HT1080 (cell line): ENCODE measurements at regions not wholly inside any gene's neighbourhood (a gene's known extent, or its start where the extent isn't known, plus 50 kb on each side); places are given as distances from the start of the nearest gene placed in this dataset.

ENCODE experiments used
- DNase-seq: peaks from one replicate; pipeline ENCODE4 v3.0.0-alpha.2; 2015; ENCODE audit warnings: low read depth

DNA sequence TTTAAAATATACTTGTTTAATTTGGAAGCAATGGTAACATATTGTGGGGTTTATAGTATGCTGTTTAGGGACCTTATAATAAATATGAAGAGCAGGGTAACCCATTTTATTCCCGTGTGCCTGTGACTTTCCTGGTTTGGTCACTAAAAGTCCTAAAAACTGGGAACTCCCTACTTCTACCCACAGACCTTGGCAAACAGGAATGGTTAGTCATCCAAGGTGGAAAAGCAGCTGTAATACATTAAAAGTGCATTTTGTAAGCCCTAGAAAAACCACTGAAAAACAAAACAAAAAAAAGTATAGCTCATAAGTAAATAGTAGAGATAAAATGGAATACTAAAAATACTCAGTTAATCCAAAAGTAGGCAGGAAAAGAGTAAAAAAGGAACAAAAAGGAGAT is 538.9 kb downstream of the LMO4 start:
- no peak for DNase-seq

DNA sequence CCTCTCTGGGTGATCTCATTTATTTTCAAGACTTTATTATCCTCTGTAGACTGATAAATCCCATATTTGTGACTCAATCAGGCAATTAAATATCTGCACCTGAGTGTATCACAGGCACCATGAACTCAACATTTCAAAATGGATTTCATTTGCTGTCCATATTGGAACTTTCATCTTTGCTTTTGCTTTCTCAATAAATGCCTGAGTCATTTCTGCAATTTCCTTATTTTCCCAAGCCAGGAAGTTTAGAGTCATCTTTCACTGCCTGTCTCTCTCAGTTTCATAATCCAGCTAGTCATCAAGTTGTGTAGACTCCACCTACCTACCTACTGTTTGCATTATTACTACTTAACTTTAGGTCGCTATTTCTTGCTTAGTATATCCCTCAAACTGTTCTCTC is 540.9 kb downstream of the LMO4 start:
- peak; percentile 84 for DNase-seq

DNA sequence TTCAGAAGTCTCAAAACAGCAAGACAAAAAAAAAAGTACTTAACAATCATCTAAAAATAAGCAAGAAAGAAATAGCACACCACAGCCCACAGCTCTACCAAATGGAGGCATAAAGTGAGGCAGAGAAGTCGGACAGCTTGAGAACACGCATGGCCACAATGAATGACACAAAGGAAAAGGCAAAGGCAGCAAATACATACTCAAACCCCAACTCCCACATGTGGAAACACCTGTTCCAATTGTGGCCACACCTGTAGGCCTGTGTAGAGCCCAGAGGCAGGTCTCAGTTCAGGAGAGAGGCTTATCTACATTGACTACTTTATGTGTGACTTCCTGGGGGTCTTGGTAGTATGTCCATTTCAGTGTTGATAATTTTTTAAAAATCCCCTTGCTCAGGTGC is 543.5 kb downstream of the LMO4 start:
- DNase-seq = no peak

- no peak for DNase-seq
Observed at GRCh38 chr1:87872692-87873091, 544.0 kb downstream of the LMO4 start.

GRCh38 chr1:87878873-87879272 is 550.2 kb downstream of the LMO4 start:
- no peak for DNase-seq

DNA sequence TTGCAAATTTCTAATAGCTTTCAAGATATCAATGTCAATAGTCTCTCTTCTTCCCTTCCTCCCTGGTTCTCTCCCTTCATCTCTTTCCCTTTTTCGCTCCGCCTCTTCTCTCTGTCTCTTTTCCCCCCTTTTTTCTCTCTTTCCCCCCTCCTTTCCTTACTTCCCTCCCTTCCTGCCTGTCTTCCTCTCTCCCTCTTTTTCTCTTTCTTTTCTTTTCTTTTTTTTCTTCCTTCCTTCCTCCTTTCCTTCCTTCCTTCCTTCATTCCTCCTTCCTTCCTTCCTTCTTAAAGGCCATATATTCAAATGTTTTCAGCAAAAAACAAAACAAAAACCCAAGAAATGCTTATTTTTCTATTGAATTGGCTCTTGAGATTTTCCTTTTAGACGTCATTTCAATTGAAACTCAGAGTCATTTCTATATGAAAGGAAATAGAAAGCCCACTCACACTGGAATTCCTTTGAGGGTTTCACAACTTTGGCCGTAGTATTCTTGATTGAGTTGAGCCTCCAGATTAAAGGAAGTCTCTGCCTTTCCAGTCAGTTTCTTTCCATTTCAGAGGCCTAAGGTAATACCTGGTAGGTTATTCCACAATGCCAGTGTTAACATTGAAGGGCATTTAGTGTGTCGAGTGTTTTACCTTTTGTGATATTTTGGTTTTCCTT is 551.5 kb downstream of the LMO4 start:
- DNase-seq = no peak

- no peak for DNase-seq
Observed at GRCh38 chr1:87880764-87881163, 552.1 kb downstream of the LMO4 start.

DNA sequence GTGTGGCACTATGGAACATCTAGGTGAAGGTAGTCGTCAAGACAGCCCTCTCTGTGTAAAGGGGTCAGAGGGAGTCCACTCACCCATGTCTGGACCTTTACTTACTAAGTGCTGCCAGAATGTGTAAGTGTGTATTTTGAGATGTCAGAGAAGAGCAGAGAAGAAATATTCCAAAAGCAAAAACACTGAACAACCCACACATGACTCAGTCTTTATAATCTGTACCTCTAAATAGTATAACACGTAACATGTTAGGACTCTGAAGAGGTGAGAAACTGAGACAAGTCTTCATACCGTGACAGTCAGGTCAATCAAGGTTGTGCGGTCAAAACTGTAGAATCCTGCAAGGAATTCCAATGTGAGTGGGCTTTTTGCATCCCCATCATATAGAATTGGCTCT is 555.2 kb downstream of the LMO4 start:
- DNase-seq = no peak

DNA sequence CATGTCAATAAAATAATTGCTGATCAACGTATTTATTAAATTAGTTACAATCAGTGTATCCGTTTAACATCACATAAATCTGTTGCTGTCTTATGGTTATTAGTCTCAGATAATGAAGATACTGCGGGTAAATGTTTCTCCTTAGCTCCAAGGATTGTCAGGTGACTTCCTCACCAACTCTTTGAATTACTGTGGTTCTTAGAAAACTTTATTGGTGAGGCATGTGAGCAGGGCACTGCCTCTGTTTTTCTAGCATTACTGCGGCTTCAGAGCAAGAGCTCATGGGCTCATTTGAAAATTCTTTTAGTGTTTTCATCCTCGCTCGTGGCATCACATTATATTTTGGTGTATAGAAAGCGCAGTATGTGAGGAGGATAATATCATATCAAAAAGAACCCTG is 555.9 kb downstream of the LMO4 start:
- no peak for DNase-seq

DNA sequence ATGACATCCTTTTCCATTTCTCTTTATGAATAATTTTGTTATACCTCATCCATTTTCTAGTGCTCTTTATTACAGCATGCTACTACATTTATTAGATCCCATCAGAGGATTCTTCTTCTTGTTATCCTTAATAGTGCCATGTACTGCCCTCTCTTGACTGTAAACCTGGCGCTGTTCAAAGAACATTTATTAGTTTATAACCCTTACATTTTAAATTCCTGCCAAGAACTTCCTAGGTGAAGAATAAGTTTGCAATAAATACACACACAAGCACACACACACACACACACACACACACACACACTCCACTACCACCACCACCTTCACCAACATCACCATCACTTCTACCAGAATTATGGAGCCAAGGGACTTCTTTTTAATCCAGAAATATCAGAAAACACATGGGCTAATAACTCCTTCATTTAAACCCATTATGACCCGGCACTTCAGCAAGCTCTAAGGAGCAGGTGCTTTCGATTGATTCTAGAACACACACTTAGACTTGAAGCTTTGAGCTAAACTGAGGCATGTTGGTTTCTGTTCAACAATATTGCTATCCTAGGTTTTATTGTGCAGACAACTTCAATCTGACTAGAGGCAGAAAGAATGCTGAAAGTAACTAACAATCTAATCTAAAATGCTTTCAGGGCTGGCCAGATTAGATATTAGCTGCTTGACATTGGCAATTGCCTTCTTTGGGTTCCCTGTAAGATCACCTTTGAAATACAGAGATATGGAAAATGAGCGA is 556.8 kb downstream of the LMO4 start:
- no peak for DNase-seq

DNA sequence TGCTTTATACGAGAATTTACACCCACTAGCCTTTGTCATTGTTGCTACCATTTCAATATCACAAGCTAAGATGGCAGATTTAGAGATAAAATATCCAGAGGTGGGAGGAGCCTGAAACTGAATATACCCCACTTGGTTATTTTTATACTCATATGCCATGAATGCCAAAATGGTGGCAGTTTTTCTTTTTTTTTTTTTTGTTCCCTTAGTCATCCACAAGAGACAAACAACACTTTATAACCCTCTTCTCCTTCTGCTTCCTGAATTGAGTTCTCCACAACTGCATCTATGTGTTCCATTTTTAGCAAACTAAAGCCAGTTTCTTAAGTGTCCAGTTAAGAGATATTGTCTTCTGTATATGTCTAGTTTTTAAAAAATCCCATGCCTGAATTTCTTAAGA is 558.4 kb downstream of the LMO4 start:
- peak; percentile 10 for DNase-seq

GRCh38 chr1:87888446-87888845 is 559.8 kb downstream of the LMO4 start:
- no peak for DNase-seq

DNA sequence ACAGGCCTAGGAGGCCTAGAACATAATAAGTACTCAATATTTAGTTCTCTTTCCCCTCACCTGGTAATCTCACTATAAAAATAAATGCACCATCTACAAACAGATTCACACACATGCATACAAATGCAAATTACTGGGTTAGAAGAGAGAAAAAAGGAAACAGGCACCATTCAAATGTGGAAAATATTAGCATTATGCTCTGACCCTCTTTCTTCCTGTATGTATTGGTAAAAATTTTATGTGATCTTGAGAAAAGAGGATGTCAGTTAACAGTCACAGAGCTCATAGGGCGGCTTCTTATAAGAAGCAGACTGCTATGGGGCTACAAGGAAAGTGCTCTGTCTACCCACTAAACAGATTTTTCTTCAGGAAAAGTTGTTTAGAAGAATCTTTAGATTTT is 565.4 kb downstream of the LMO4 start:
- DNase-seq = no peak

- DNase-seq = no peak
Observed at GRCh38 chr1:87897481-87897880, 568.8 kb downstream of the LMO4 start.

DNA sequence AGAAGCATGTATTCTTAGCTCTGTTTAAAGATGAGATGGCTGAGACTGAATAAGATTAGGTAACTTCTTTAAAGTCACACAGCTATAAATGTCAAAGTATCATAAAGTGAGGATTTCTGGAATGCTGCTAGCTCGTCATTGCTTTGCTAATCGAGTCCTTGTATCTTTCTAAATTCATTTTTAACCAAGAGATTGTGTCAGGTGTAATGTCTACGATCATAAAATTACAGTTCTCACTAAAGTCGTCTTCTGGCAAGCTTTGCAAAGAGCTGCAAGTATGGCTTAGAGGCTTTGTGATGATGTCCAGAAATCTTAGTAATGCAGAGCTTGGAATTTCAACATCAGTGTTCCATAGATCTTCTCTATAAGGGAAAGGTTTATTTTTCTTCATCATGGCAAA is 569.8 kb downstream of the LMO4 start:
- DNase-seq = no peak

- DNase-seq = no peak
Observed at GRCh38 chr1:87899017-87899416, 570.3 kb downstream of the LMO4 start.

GRCh38 chr1:87899746-87900145 is 571.1 kb downstream of the LMO4 start:
- no peak for DNase-seq

DNA sequence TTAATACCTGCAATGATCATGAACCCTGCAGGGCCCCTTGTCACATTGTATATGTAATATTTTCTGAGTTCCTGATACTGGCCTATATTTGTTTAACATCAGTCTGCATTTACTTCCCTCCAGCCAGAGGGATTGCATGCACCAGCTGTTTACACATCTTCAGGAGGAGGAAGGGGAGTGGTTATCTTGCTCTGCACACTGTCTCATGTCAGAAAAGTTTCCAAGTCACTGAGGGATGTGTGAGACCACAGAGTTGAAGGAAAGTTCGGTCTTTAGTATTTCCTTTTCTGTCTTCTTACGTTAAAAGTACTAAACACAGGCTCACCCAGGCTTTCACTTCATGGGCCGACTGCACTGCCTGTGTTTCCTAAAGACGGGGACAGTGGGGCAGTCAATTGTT is 574.1 kb downstream of the LMO4 start:
- no peak for DNase-seq

DNA sequence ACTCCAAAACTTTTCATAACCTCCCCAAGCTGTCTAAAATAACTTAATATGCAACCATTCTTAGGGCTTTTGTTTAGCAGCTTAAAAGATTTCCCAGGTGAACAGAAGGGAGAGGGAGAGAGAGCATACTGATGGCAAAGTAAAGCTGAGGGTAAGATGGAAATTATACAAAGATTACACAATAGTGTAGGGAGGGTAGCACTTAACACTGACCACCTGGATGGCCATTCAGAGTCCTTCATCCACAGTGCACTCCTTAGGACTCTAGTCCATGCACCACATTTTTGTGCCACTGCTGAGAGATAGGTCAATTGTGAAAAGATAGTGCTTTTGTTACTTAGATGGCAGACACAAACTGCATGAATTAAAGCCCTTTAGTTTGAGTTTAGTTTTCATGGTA is 574.6 kb downstream of the LMO4 start:
- no peak for DNase-seq

GRCh38 chr1:87904651-87905050 is 576.0 kb downstream of the LMO4 start:
- no peak for DNase-seq

- no peak for DNase-seq
Observed at GRCh38 chr1:87905651-87906050, 577.0 kb downstream of the LMO4 start.

GRCh38 chr1:87906078-87906477 is 577.4 kb downstream of the LMO4 start:
- no peak for DNase-seq

DNA sequence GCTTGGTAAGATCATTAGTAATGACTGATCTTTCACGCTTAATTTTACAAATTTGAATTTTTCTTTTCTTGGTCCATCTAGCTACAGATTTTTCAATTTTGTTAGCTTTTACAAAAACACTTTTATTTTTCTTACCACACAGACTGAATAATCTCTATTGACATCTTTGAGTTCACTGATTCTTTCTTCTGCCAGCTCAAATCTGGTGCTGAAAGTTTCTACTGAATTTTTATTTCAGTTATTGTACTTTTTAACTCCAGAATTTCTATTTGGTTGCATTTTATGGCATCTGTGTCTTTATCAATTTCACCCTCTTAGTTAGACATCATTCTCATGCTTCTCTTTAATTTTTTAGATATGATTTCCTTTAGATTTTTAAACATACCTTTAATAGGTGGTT is 584.7 kb downstream of the LMO4 start:
- no peak for DNase-seq
